WERI-Rb-1 (cell line): ENCODE measurements at regions not wholly inside any gene's neighbourhood (a gene's known extent, or its start where the extent isn't known, plus 50 kb on each side); places are given as distances from the start of the nearest gene placed in this dataset.
A peak's percentile ranks its signal among the peaks of the same experiment; 100 is the strongest.

Experiments
- DNase-seq: peaks from one replicate; pipeline ENCODE4 v3.0.0-alpha.2; 2020
- H3K27ac ChIP-seq: fragments of 250-450 bp; sonication (Bioruptor Pico); 2 replicates; pipeline ENCODE4 v1.5.1; 2020; ENCODE audit warnings: mild to moderate bottlenecking, moderate library complexity
- H3K27me3 ChIP-seq: fragments of 250-450 bp; sonication (Bioruptor Pico); 2 replicates; pipeline ENCODE4 v1.5.1; 2021; ENCODE audit warnings: mild to moderate bottlenecking, low read depth, moderate library complexity; ENCODE audit not compliant: insufficient read depth, severe bottlenecking
- H3K36me3 ChIP-seq: fragments of 250-450 bp; sonication (Bioruptor Pico); 2 replicates; pipeline ENCODE4 v1.5.1; 2020; ENCODE audit warnings: mild to moderate bottlenecking, moderate library complexity
- H3K4me3 ChIP-seq: 2 replicates; pipeline ENCODE4 v1.5.1; 2011; ENCODE audit warnings: low read depth, mild to moderate bottlenecking, control low read depth, low read length
- H3K9me3 ChIP-seq: fragments of 250-450 bp; sonication (Bioruptor Pico); 2 replicates; pipeline ENCODE4 v1.5.1; 2021; ENCODE audit warnings: mild to moderate bottlenecking, moderate library complexity; ENCODE audit not compliant: severe bottlenecking
- TF ChIP-seq, protein P1 (sequence below): IDR thresholded peaks from 2 replicates; pipeline ENCODE4 v1.5.1; 2011; ENCODE audit warnings: low read depth, mild to moderate bottlenecking, control low read depth, inconsistent platforms, low read length

DNA sequence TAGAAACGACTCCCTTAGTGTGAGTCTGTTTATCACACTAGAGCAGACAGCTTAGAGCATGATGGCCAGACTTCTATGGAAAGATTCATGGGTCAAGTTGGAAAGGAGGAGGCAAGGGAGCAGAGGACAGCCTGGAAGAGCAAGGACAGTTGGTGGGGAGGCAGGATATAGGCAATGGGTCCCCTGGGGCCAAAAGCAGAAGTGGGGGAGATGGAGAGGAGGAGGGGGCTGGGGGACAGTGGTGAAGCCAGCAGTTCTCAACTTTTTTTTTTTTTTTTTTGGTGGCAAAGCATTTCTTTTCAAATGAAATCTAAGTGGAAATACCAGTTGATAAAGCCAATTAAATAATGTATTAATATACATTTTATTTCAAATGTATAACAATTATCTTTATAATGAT lies 197.9 kb downstream of the HRH4 start:
- Histone ChIP-seq H3K27ac (peak overlapping the region; percentile 76; the same call in 1 of the 2 replicates), H3K9me3 (no peaks in the 10 kb centered on the region), H3K36me3 (no peaks in the 10 kb centered on the region), H3K4me3 (no peak overlapping the region), H3K27me3 (no peaks in the 10 kb centered on the region)
- DNase-seq, result no peak
- TF ChIP-seq, protein P1, sequence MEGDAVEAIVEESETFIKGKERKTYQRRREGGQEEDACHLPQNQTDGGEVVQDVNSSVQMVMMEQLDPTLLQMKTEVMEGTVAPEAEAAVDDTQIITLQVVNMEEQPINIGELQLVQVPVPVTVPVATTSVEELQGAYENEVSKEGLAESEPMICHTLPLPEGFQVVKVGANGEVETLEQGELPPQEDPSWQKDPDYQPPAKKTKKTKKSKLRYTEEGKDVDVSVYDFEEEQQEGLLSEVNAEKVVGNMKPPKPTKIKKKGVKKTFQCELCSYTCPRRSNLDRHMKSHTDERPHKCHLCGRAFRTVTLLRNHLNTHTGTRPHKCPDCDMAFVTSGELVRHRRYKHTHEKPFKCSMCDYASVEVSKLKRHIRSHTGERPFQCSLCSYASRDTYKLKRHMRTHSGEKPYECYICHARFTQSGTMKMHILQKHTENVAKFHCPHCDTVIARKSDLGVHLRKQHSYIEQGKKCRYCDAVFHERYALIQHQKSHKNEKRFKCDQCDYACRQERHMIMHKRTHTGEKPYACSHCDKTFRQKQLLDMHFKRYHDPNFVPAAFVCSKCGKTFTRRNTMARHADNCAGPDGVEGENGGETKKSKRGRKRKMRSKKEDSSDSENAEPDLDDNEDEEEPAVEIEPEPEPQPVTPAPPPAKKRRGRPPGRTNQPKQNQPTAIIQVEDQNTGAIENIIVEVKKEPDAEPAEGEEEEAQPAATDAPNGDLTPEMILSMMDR, result no peak

DNA sequence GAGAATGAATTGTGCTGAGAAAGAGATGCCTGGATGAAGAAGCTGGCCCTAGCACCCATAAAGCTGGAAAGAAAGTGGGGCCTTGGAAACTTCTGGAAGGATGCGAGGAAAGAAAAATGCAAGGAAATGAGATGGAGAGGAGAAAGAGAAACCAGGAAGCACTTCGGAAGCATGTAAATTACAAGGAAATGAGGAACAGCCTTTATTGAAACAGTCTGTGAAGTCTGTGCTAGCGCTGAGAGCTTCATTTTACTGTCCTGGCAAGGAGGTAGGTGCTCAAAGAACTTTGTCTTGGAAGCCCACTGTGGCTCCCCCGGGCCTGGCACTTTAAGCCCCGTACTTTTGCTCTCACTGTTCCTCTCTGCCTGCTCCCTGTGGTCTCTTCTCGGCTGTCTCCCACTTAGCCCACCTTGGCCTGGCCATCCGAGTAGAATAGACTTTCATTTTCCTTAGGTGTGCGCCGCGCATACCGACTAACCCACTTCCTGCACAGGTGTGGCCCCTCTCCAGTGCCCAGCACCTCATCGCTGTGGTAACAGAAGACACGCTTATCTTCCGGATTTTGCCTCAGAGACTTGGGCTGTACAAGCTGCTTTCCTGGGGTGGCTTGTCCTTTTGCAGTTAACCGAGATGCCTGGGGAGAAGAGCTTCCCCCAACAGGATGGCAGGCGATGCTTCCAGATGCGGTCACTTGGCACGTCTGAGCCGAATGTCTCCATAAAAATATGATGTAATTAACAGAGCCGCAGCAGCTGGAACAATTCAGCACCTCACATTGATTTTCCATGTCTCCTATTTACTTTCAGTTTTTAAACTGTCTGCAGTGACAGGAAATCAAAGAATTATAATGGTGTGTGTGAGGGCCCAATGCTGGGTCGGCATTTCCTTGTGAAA lies 199.6 kb downstream of the HRH4 start:
- no peak for DNase-seq
- no peak overlapping the region for H3K4me3 ChIP-seq
- TF ChIP-seq, protein P1, result no peak

GRCh38 chr18:24660956-24661355 lies 200.5 kb downstream of the HRH4 start:
- no peaks in the 10 kb centered on the region for H3K27me3 ChIP-seq
- no peak overlapping the region for H3K4me3 ChIP-seq
- DNase-seq, result no peak
- no peak overlapping the region for H3K27ac ChIP-seq
- H3K9me3 ChIP-seq, result no peaks in the 10 kb centered on the region
- TF ChIP-seq, protein P1, result no peak
- no peaks in the 10 kb centered on the region for H3K36me3 ChIP-seq

More for the DNA sequence above, 199.6 kb downstream of the HRH4 start:
- Histone ChIP-seq H3K36me3 (no peaks in the 10 kb centered on the region), H3K9me3 (no peaks in the 10 kb centered on the region), H3K27ac (no peak overlapping the region), H3K27me3 (no peaks in the 10 kb centered on the region)

GRCh38 chr18:24662412-24662821 lies 202.0 kb downstream of the HRH4 start:
- no peak for DNase-seq
- H3K36me3 ChIP-seq, result no peaks in the 10 kb centered on the region
- TF ChIP-seq, protein P1, result no peak
- no peaks in the 10 kb centered on the region for H3K27me3 ChIP-seq
- no peak overlapping the region for H3K27ac ChIP-seq
- no peak overlapping the region for H3K4me3 ChIP-seq
- no peaks in the 10 kb centered on the region for H3K9me3 ChIP-seq

- TF ChIP-seq, protein P1, result no peak
- no peak overlapping the region for H3K27ac ChIP-seq
- DNase-seq, result no peak
- H3K27me3 ChIP-seq, result no peaks in the 10 kb centered on the region
- H3K4me3 ChIP-seq, result no peak overlapping the region
- H3K9me3 ChIP-seq, result no peaks in the 10 kb centered on the region
- H3K36me3 ChIP-seq, result no peaks in the 10 kb centered on the region
These were observed 202.6 kb downstream of the HRH4 start for GRCh38 chr18:24663026-24663425.
